ENCODE measurements at regions not wholly inside any gene's neighbourhood (a gene's known extent, or its start where the extent isn't known, plus 50 kb on each side); places are given as distances from the start of the nearest gene placed in this dataset.
A peak's percentile ranks its signal among the peaks of the same experiment; 100 is the strongest.

DNA sequence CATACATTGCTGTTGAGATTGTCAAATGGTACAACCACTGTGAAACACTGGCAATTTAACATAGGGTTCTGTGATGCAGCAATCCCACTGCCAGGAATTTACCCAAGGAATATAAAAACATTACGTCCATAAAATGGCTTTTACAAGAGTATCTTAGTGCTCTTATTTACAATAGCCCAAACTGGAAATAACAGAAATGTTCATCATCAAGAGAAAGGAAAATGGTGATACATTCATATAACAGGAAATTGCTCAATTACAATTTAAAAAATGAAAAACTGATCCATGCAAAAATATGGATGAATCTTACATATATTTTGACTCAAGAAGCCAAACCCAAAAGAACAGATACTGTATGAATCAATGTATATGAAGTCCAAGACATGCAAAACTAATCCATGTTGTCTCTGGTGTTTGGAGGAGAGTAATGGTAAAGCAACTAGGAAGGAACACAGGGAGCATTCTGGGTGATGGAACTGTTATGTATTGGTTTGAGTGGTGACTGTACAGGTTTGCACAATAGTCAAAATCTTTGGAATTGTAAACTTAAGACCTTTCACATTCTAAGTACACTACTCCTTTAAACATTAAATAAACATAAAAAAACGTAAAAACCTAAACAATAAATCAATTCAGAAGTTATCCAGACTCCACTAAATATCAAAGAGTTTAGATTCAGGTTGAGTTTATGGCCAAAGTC is 104.8 kb upstream of the WDR75 start:
- peak overlapping the region; percentile 60; the same call in 1 of the 2 replicates for H4K91ac ChIP-seq (ENCODE audit: insufficient read depth, low read depth, low read length)
- no peaks in the 10 kb centered on the region for H3K36me3 ChIP-seq (ENCODE audit: control insufficient read depth, insufficient read depth, low read length)
- intact Hi-C loops (cut with micrococcal nuclease), result no loop called here
- H2AK9ac ChIP-seq (replicated peaks; ENCODE audit: low read depth, low read length, poor library complexity), result no peak overlapping the region
- peak overlapping the region; percentile 81; the same call in 1 of the 2 replicates for H3K4ac ChIP-seq (ENCODE audit: low read depth, low read length)
- H2BK20ac ChIP-seq (ENCODE audit: low read depth, low read length), result peak overlapping the region; percentile 85; the same call in 1 of the 2 replicates
- H3K9me1 ChIP-seq (ENCODE audit: insufficient read depth, low read length), result 0 out of 2 replicates have a peak, but pooled peaks cover 4% of the 10 kb centered on the region
- H3K14ac ChIP-seq (replicated peaks; ENCODE audit: low read depth, low read length), result peak overlapping the region; percentile 78; the same call in 1 of the 2 replicates
- peak overlapping the region; percentile 80; the same call in 1 of the 2 replicates for H3K27ac ChIP-seq (ENCODE audit: insufficient read depth, low read length)
- ChIA-PET POLR2A (ENCODE audit: unreplicated experiment) (no interaction called here), CTCF (no interaction called here)
- H3K23ac ChIP-seq (ENCODE audit: low read depth, low read length), result no peak overlapping the region; the same call in 1 of the 2 replicates
- H3K4me1 ChIP-seq (ENCODE audit: control insufficient read depth, insufficient read depth, low read length), result peaks cover 7% of the 10 kb centered on the region
- 0 out of 2 replicates have a peak overlapping the region, but pooled peaks have one; percentile 4 for H3K56ac ChIP-seq (ENCODE audit: extremely low read depth, insufficient read depth, low read length)
- 100% methylated on average over 1 of the region's 2 CpGs; no CpG with 5 or more reads in 1 of the 2 experiments for WGBS, 2 experiments (ENCODE audit: extremely low coverage in 2 of 2, insufficient read length in 1 of 2)
- peak overlapping the region; percentile 83; the same call in 1 of the 3 replicates for H2BK15ac ChIP-seq (ENCODE audit: low read depth, low read length)
- in situ Hi-C loops (cut with MboI; ENCODE audit: low sequenced_read_pairs), result no loop called here
- peak overlapping the region; percentile 33; the same call in 1 of the 2 replicates for H3K4me2 ChIP-seq (ENCODE audit: low read depth, low read length)
- H3K9ac ChIP-seq (ENCODE audit: low read depth, low read length), result no peak overlapping the region
- peak; percentile 60 for ATAC-seq (ENCODE audit: low read depth)
- H2BK5ac ChIP-seq (ENCODE audit: low read depth, low read length, poor library complexity, severe bottlenecking), result peak overlapping the region; percentile 99
- H3K18ac ChIP-seq (ENCODE audit: low read depth, low read length), result peak overlapping the region; percentile 100
- peak overlapping the region in 1 of 2 experiments; percentile 44; a peak in 2 of 4 replicates for H4K8ac ChIP-seq (ENCODE audit: low read depth in 2 of 2, low read length in 2 of 2)
- peak; percentile 78 for DNase-seq
- H3K4me3 ChIP-seq (ENCODE audit: insufficient read depth, low read depth, low read length), result no peak overlapping the region
- H2AFZ ChIP-seq (replicated peaks; ENCODE audit: low read length, poor library complexity), result no peak overlapping the region
- H4K5ac ChIP-seq (ENCODE audit: low read depth, low read length), result peak overlapping the region; percentile 87
- peak overlapping the region; percentile 82 for H2BK120ac ChIP-seq (ENCODE audit: low read depth, low read length)
- no peaks in the 10 kb centered on the region for H3K79me1 ChIP-seq (ENCODE audit: low read depth in 1 of 2, low read length in 2 of 2)
- dilution Hi-C loops (cut with HindIII; ENCODE audit: low sequenced_read_pairs, unreplicated experiment), result no loop called here
- H3K9me3 ChIP-seq (ENCODE audit: control insufficient read depth, insufficient read depth, low read length), result peaks cover 16% of the 10 kb centered on the region
- H3K27me3 ChIP-seq (ENCODE audit: control insufficient read depth, insufficient read depth, low read length), result no peaks in the 10 kb centered on the region
- H4K20me1 ChIP-seq (ENCODE audit: insufficient read depth, low read length), result no peaks in the 10 kb centered on the region
- peak overlapping the region; percentile 75; the same call in 1 of the 2 replicates for H2AK5ac ChIP-seq (ENCODE audit: low read depth, low read length)
- BruUV-seq (replicated peaks), result no TSS peak
- TF ChIP-seq NFE2L2 (IDR thresholded peaks at IDR 0.05; ENCODE audit: low read depth, low read length), result no peak
- TF ChIP-seq, protein P1, sequence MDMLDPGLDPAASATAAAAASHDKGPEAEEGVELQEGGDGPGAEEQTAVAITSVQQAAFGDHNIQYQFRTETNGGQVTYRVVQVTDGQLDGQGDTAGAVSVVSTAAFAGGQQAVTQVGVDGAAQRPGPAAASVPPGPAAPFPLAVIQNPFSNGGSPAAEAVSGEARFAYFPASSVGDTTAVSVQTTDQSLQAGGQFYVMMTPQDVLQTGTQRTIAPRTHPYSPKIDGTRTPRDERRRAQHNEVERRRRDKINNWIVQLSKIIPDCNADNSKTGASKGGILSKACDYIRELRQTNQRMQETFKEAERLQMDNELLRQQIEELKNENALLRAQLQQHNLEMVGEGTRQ (IDR thresholded peaks at IDR 0.05; ENCODE audit: low read depth, low read length), result no peak
- TF ChIP-seq, protein P2, sequence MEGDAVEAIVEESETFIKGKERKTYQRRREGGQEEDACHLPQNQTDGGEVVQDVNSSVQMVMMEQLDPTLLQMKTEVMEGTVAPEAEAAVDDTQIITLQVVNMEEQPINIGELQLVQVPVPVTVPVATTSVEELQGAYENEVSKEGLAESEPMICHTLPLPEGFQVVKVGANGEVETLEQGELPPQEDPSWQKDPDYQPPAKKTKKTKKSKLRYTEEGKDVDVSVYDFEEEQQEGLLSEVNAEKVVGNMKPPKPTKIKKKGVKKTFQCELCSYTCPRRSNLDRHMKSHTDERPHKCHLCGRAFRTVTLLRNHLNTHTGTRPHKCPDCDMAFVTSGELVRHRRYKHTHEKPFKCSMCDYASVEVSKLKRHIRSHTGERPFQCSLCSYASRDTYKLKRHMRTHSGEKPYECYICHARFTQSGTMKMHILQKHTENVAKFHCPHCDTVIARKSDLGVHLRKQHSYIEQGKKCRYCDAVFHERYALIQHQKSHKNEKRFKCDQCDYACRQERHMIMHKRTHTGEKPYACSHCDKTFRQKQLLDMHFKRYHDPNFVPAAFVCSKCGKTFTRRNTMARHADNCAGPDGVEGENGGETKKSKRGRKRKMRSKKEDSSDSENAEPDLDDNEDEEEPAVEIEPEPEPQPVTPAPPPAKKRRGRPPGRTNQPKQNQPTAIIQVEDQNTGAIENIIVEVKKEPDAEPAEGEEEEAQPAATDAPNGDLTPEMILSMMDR (conservative IDR thresholded peaks at IDR 0.05; ENCODE audit: low read depth, low read length), result no peak
- no peak for TF ChIP-seq BHLHE40 (IDR thresholded peaks at IDR 0.05; ENCODE audit: low read depth, low read length)
- TF ChIP-seq RAD21 (IDR thresholded peaks at IDR 0.05; ENCODE audit: low read length), result no peak
- no peak for TF ChIP-seq RFX5 (IDR thresholded peaks at IDR 0.05; ENCODE audit: low read depth, low read length)
- peak; percentile 91 for TF ChIP-seq CEBPB (IDR thresholded peaks at IDR 0.05; ENCODE audit: low read depth, low read length)
- TF ChIP-seq SMC3 (IDR thresholded peaks at IDR 0.05; ENCODE audit: low read depth, low read length), result no peak
- no peak for TF ChIP-seq RCOR1 (IDR thresholded peaks at IDR 0.05; ENCODE audit: insufficient replicate concordance, low read length)
- TF ChIP-seq MAZ (IDR thresholded peaks at IDR 0.05; ENCODE audit: borderline replicate concordance, low read depth, low read length), result no peak
- TF ChIP-seq MXI1 (IDR thresholded peaks at IDR 0.05; ENCODE audit: borderline replicate concordance, low read depth, low read length), result no peak
- no peak for TF ChIP-seq CHD1 (IDR thresholded peaks at IDR 0.05; ENCODE audit: low read depth, low read length)
- no peak for TF ChIP-seq MAFK (IDR thresholded peaks at IDR 0.05; ENCODE audit: low read depth, low read length)
- no peak for TF ChIP-seq POLR2A (IDR thresholded peaks at IDR 0.05; ENCODE audit: low read depth, low read length)
- TF ChIP-seq FOS (IDR thresholded peaks at IDR 0.05; ENCODE audit: low read depth, low read length), result peak; percentile 16; the same call in 1 of the 2 replicates

Measured in IMR-90 (cell line).